GM12878 (cell line): ENCODE measurements at regions not wholly inside any gene's neighbourhood (a gene's known extent, or its start where the extent isn't known, plus 50 kb on each side); places are given as distances from the start of the nearest gene placed in this dataset.

ENCODE experiments used
- ATAC-seq: fragments of 200-7000 bp; cut with Tn5 transposase; 3 replicates; pipeline ENCODE4 v1.9.1; 2020; ENCODE audit warnings: mild to moderate bottlenecking, moderate library complexity
- BruUV-seq: library from RNA; stranded (reverse); fragments of 400-500 nt; replicated peaks from 2 replicates; lab custom pipeline; 2021; lab: Mats Ljungman, UMichigan
- CTCF ChIA-PET: fragments of 300-600 bp; sonication (Branson Sonifier 250); formaldehyde crosslinking; extraction: SDS; loops from one replicate; lab custom pipeline; 2021; ENCODE audit warnings: inconsistent platforms; lab: Yijun Ruan, JAX
- POLR2A ChIA-PET: fragments of 350-600 bp; formaldehyde crosslinking; extraction: SDS; loops from one replicate; lab custom pipeline; 2021; ENCODE audit warnings: inconsistent platforms; lab: Charles Lee
- RAD21 ChIA-PET: fragments of 300-600 bp; sonication (Branson Sonifier 250); formaldehyde crosslinking; loops from one replicate; lab custom pipeline; 2023; ENCODE audit warnings: antibody characterized with exemption; ENCODE audit not compliant: unreplicated experiment; lab: Charles Lee
- SMC1A ChIA-PET: fragments of 300-600 bp; sonication (Branson Sonifier 250); formaldehyde crosslinking; loops from one replicate; lab custom pipeline; 2023; ENCODE audit not compliant: unreplicated experiment, uncharacterized antibody; lab: Charles Lee
- DNase-seq: peaks from one replicate; pipeline ENCODE4 v3.0.0-alpha.2; 2011; ENCODE audit warnings: low read depth, low spot score
- FAIRE-seq: peaks from 3 replicates; lab custom pipeline; 2011; peaks lifted over from hg19 to GRCh38; lab: Jason Lieb, UNC
- H2AFZ ChIP-seq: 2 replicates; pipeline ENCODE4 v1.6.0; 2011; ENCODE audit warnings: low read depth, low read length, control low read depth; ENCODE audit not compliant: control insufficient read depth
- H3K27ac ChIP-seq: 2 replicates; pipeline ENCODE4 v1.5.1; 2011; ENCODE audit warnings: control low read depth; ENCODE audit not compliant: control insufficient read depth, insufficient read depth
- H3K27me3 ChIP-seq, 2 experiments: replicated peaks in 1 of 2; 2 replicates each; pipeline versions ENCODE4 v1.6.0 to v1.6.1; 2011; ENCODE audit warnings: low read length in 1 of 2; ENCODE audit not compliant: control insufficient read depth in 2 of 2, insufficient read depth in 2 of 2
- H3K36me3 ChIP-seq, 2 experiments: 2 replicates each; pipeline ENCODE4 v1.5.1; 2011; ENCODE audit warnings: low read length in 1 of 2; ENCODE audit not compliant: control insufficient read depth in 2 of 2, insufficient read depth in 2 of 2
- H3K4me1 ChIP-seq: 2 replicates; pipeline ENCODE4 v1.6.1; 2011; ENCODE audit warnings: mild to moderate bottlenecking, low read length, moderate library complexity, mixed read lengths; ENCODE audit not compliant: control insufficient read depth, insufficient read depth
- H3K4me2 ChIP-seq: 2 replicates; pipeline ENCODE4 v1.6.0; 2011; ENCODE audit warnings: control low read depth; ENCODE audit not compliant: control insufficient read depth, insufficient read depth
- H3K4me3 ChIP-seq: fragments of 200-600 bp; sonication (generic); 2 replicates; pipeline ENCODE4 v1.5.1; 2016
- H3K79me2 ChIP-seq: 2 replicates; pipeline ENCODE4 v1.6.0; 2011; ENCODE audit warnings: low read length; ENCODE audit not compliant: control insufficient read depth, insufficient read depth
- H3K9ac ChIP-seq: 2 replicates; pipeline ENCODE4 v1.8.0; 2011; ENCODE audit warnings: low read length, control low read depth, mixed read lengths; ENCODE audit not compliant: control insufficient read depth, insufficient read depth
- H3K9me3 ChIP-seq: replicated peaks from 3 replicates; pipeline ENCODE4 v1.5.1; 2011; ENCODE audit warnings: mild to moderate bottlenecking, low read length; ENCODE audit not compliant: control insufficient read depth, insufficient read depth
- H4K20me1 ChIP-seq: 2 replicates; pipeline ENCODE4 v1.6.0; 2011; ENCODE audit not compliant: control insufficient read depth, insufficient read depth
- BMI1 ChIP-seq: fragments of 450-650 bp; IDR thresholded peaks from 2 replicates; pipeline ENCODE4 v1.6.1; 2016; ENCODE audit warnings: mild to moderate bottlenecking, moderate library complexity, borderline replicate concordance
- CBX5 ChIP-seq: sonication (generic); IDR thresholded peaks from 2 replicates; pipeline ENCODE4 v1.6.1; 2016; ENCODE audit warnings: low read depth, moderate library complexity, mild to moderate bottlenecking, inconsistent platforms
- EED ChIP-seq: sonication (generic); IDR thresholded peaks from 2 replicates; pipeline ENCODE4 v1.6.1; 2016; ENCODE audit warnings: antibody characterized with exemption, low read depth
- REST ChIP-seq: IDR thresholded peaks from 2 replicates; pipeline ENCODE4 v1.6.1; 2012; ENCODE audit warnings: mild to moderate bottlenecking, low read depth, low read length
- TAF1 ChIP-seq: IDR thresholded peaks from 2 replicates; pipeline ENCODE4 v1.6.1; 2011; ENCODE audit warnings: mild to moderate bottlenecking, low read depth, low read length, borderline replicate concordance
- USF2 ChIP-seq: IDR thresholded peaks from 2 replicates; pipeline ENCODE4 v1.6.1; 2011; ENCODE audit warnings: low read depth, low read length, improper control_type of control experiment, borderline replicate concordance
- ZBTB4 ChIP-seq: fragments of 450-650 bp; formaldehyde crosslinking; IDR thresholded peaks from 2 replicates; pipeline ENCODE4 v1.4.0; 2022; ENCODE audit warnings: mild to moderate bottlenecking, moderate library complexity
- WGBS: methylation state at CpG from one replicate; pipeline ENCODE4 v1.1.6; 2016; ENCODE audit warnings: low lambda C conversion rate; ENCODE audit not compliant: insufficient replicate concordance, insufficient coverage; ENCODE audit errors: missing lambda C conversion rate; 5-methylcytosine and 5-hydroxymethylcytosine counted together
- in situ Hi-C: fragments of 300-500 bp; cut with MboI; formaldehyde crosslinking; loops from 9 replicates; pipeline ENCODE4 v1.14.3; 2018; ENCODE audit warnings: mixed read lengths
- intact Hi-C: fragments of 100-400 bp; cut with micrococcal nuclease; formaldehyde crosslinking; loops from one replicate; pipeline ENCODE4 v1.14.2; 2022; ENCODE audit not compliant: unreplicated experiment

GRCh38 chr1:209208648-209209047 is 374.9 kb upstream of the CAMK1G start (continued):
- TF ChIP-seq TAF1 (no peak), ZBTB4 (CRISPR knock-in tag) (no peak)

- FAIRE-seq (no peak), DNase-seq (no peak), ATAC-seq (no peak)
- Histone ChIP-seq H3K27me3 (no peaks in the 10 kb centered on the region; a peak in 1 of 4 replicates), H4K20me1 (no peaks in the 10 kb centered on the region), H3K9ac (no peak overlapping the region), H3K79me2 (no peaks in the 10 kb centered on the region), H3K27ac (no peak overlapping the region), H3K4me2 (no peak overlapping the region), H3K36me3 (no peaks in the 10 kb centered on the region), H3K9me3 (no peaks in the 10 kb centered on the region), H3K4me1 (no peaks in the 10 kb centered on the region), H2AFZ (no peak overlapping the region), H3K4me3 (no peak overlapping the region)
- ChIA-PET SMC1A (no interaction called here), RAD21 (no interaction called here), CTCF (no interaction called here), POLR2A (no interaction called here)
- no peak for TF ChIP-seq EED
- TF ChIP-seq REST: no peak
- no peak for TF ChIP-seq BMI1
- TF ChIP-seq CBX5: no peak
- TF ChIP-seq USF2: no peak
- intact Hi-C loops: no loop called here
- in situ Hi-C loops: no loop called here
- BruUV-seq: no TSS peak
- WGBS: 8% methylated on average over 3 of the region's 3 CpGs
These were observed 369.5 kb upstream of the CAMK1G start for GRCh38 chr1:209213989-209214388.
